K562 (cell line): ENCODE measurements at regions not wholly inside any gene's neighbourhood (a gene's known extent, or its start where the extent isn't known, plus 50 kb on each side); places are given as distances from the start of the nearest gene placed in this dataset.
"Not testable (repeated sequence)": the region's sequence is repeated elsewhere in the genome, so short reads cannot be mapped to it uniquely, and the experiment has no call there.

Experiments
- ATAC-seq: fragments of 200-7000 bp; cut with Tn5 transposase; 3 replicates; pipeline ENCODE4 v1.9.1; 2020; ENCODE audit warnings: moderate library complexity
- BruUV-seq: library from RNA; stranded (reverse); fragments of 400-500 nt; replicated peaks from 2 replicates; lab custom pipeline; 2021; lab: Mats Ljungman, UMichigan
- CTCF ChIA-PET: fragments of 300-600 bp; formaldehyde crosslinking; extraction: SDS; loops from one replicate; lab custom pipeline; 2021; ENCODE audit warnings: low intra/inter-chr PET ratio; lab: Yijun Ruan, JAX
- POLR2A ChIA-PET: fragments of 300-600, 350-650 bp; sonication (Branson Sonifier 250); formaldehyde crosslinking; extraction: SDS; loops from one replicate; lab custom pipeline; 2021; ENCODE audit warnings: antibody characterized with exemption, inconsistent platforms; lab: Yijun Ruan, JAX
- DNase-seq, 4 experiments: peaks; one replicate each; pipeline versions ENCODE4 v3.0.0 to v3.0.0-alpha.2; 2011 to 2018; ENCODE audit warnings: low spot score in 3 of 4, mixed read lengths in 3 of 4; ENCODE audit errors: extremely low read depth in 1 of 4
- FAIRE-seq: peaks from 2 replicates; lab custom pipeline; 2011; peaks lifted over from hg19 to GRCh38; lab: Jason Lieb, UNC
- H2AFZ ChIP-seq: 2 replicates; pipeline ENCODE4 v1.6.0; 2011; ENCODE audit warnings: low read depth, low read length, control low read depth, inconsistent platforms
- H3K27ac ChIP-seq: fragments of 200-600 bp; 3 replicates; pipeline ENCODE4 v1.8.0; 2011; ENCODE audit warnings: low read depth, mild to moderate bottlenecking, control low read depth, inconsistent platforms, low read length, moderate library complexity, mixed read lengths; ENCODE audit errors: extremely low read depth
- H3K27me3 ChIP-seq, 2 experiments: fragments of 300-600 bp in 1 of 2; 2 replicates in 1 of 2; 3 replicates in 1 of 2; pipeline versions ENCODE4 v1.6.0 to v1.8.0; 2011; ENCODE audit warnings: inconsistent platforms in 2 of 2, low read length in 2 of 2, mild to moderate bottlenecking in 1 of 2, mixed read lengths in 1 of 2, moderate library complexity in 1 of 2; ENCODE audit not compliant: control insufficient read depth in 2 of 2, insufficient read depth in 2 of 2
- H3K36me3 ChIP-seq: fragments of 300-600 bp; 3 replicates; pipeline ENCODE4 v1.8.0; 2011; ENCODE audit warnings: mild to moderate bottlenecking, low read length, inconsistent platforms; ENCODE audit not compliant: control insufficient read depth, insufficient read depth
- H3K4me1 ChIP-seq, 2 experiments: fragments of 200-600 bp in 1 of 2; replicated peaks in 1 of 2; 2 replicates in 1 of 2; 3 replicates in 1 of 2; pipeline versions ENCODE4 v1.5.1 to v1.8.0; 2011; ENCODE audit warnings: inconsistent platforms in 2 of 2, low read length in 2 of 2, mild to moderate bottlenecking in 1 of 2, mixed read lengths in 1 of 2, moderate library complexity in 1 of 2; ENCODE audit not compliant: control insufficient read depth in 2 of 2, insufficient read depth in 2 of 2
- H3K4me2 ChIP-seq: 2 replicates; pipeline ENCODE4 v1.6.1; 2011; ENCODE audit warnings: low read length, control low read depth, inconsistent platforms, mixed read lengths; ENCODE audit not compliant: insufficient read depth
- H3K4me3 ChIP-seq: fragments of 200-600 bp; sonication (generic), shearing (Covaris generic); 2 replicates; pipeline ENCODE4 v1.5.1; 2016; ENCODE audit warnings: control low read depth, inconsistent platforms
- H3K79me2 ChIP-seq: fragments of 200-600 bp; 3 replicates; pipeline ENCODE4 v1.8.0; 2011; ENCODE audit warnings: low read length, inconsistent platforms; ENCODE audit not compliant: control insufficient read depth, insufficient read depth
- H3K9ac ChIP-seq, 2 experiments: 2 replicates each; pipeline versions ENCODE4 v1.6.0 to v1.6.1; 2011; ENCODE audit warnings: low read depth in 2 of 2, low read length in 2 of 2, control low read depth in 1 of 2, inconsistent platforms in 1 of 2, mild to moderate bottlenecking in 1 of 2, mixed read lengths in 1 of 2; ENCODE audit not compliant: insufficient read depth in 1 of 2
- H3K9me1 ChIP-seq: one replicate; pipeline ENCODE4 v1.6.0; 2011; ENCODE audit warnings: inconsistent platforms, mild to moderate bottlenecking, low read length, moderate library complexity; ENCODE audit not compliant: control insufficient read depth, insufficient read depth
- H3K9me3 ChIP-seq: replicated peaks from 2 replicates; pipeline ENCODE4 v1.5.1; 2011; ENCODE audit warnings: low read depth, low read length, inconsistent platforms; ENCODE audit not compliant: control insufficient read depth, insufficient read depth
- H4K20me1 ChIP-seq: replicated peaks from 2 replicates; pipeline ENCODE4 v1.6.1; 2011; ENCODE audit warnings: low read length, inconsistent platforms, mixed read lengths; ENCODE audit not compliant: control insufficient read depth, insufficient read depth
- ATF3 ChIP-seq, 2 experiments: fragments of 450-650 bp in 1 of 2; sonication (generic) in 1 of 2; formaldehyde crosslinking in 1 of 2; IDR thresholded peaks in 1 of 2; conservative IDR thresholded peaks in 1 of 2; 2 replicates each; pipeline versions ENCODE4 v1.6.1 to v1.8.1; 2016 to 2023; ENCODE audit warnings: mild to moderate bottlenecking in 2 of 2, moderate library complexity in 2 of 2, inconsistent platforms in 1 of 2, missing genetic modification reagents in 1 of 2
- CHCHD3 ChIP-seq: fragments of 250-450 bp; sonication (Bioruptor Pico); IDR thresholded peaks from 2 replicates; pipeline ENCODE4 v2.1.2; 2022; ENCODE audit warnings: mild to moderate bottlenecking
- COPS2 ChIP-seq: fragments of 450-650 bp; conservative IDR thresholded peaks from 2 replicates; pipeline ENCODE4 v1.6.1; 2016; ENCODE audit warnings: mild to moderate bottlenecking, moderate library complexity
- ETV5 ChIP-seq: sonication (generic); formaldehyde crosslinking; IDR thresholded peaks from 2 replicates; pipeline ENCODE4 v1.4.0; 2020; ENCODE audit warnings: low read depth, mild to moderate bottlenecking, missing genetic modification reagents
- HIVEP1 ChIP-seq: fragments of 250-450 bp; sonication (Bioruptor Pico); IDR thresholded peaks from 2 replicates; pipeline ENCODE4 v1.4.0; 2020; ENCODE audit warnings: mild to moderate bottlenecking
- IRF9 ChIP-seq: fragments of 450-650 bp; IDR thresholded peaks from 2 replicates; pipeline ENCODE4 v1.6.1; 2016; ENCODE audit warnings: missing biosample characterization, missing genetic modification characterization
- MEF2A ChIP-seq: IDR thresholded peaks from 2 replicates; pipeline ENCODE4 v1.6.1; 2011; ENCODE audit warnings: low read depth, mild to moderate bottlenecking, low read length, moderate library complexity; ENCODE audit not compliant: control insufficient read depth
- RAD21 ChIP-seq, 2 experiments: fragments of 250-450 bp in 1 of 2; fragments of 450-650 bp in 1 of 2; sonication (Bioruptor Pico) in 1 of 2; formaldehyde crosslinking in 1 of 2; IDR thresholded peaks in 1 of 2; conservative IDR thresholded peaks in 1 of 2; 2 replicates each; pipeline versions ENCODE4 v1.4.0 to v1.8.0; 2020 to 2022; ENCODE audit warnings: mild to moderate bottlenecking in 2 of 2, moderate library complexity in 1 of 2
- RBM14 ChIP-seq: fragments of 200-400 bp; formaldehyde crosslinking; IDR thresholded peaks from 2 replicates; pipeline ENCODE4 v1.6.1; 2018; ENCODE audit warnings: low read depth, mild to moderate bottlenecking, low read length, moderate library complexity, borderline replicate concordance; ENCODE audit not compliant: insufficient read depth
- RBM22 ChIP-seq: fragments of 200-400 bp; formaldehyde crosslinking; IDR thresholded peaks from 2 replicates; pipeline ENCODE4 v1.6.1; 2018; ENCODE audit warnings: low read length, low read depth; ENCODE audit not compliant: poor library complexity, severe bottlenecking
- TEAD4 ChIP-seq, 2 experiments: sonication (generic) in 1 of 2; formaldehyde crosslinking in 1 of 2; IDR thresholded peaks; 2 replicates each; pipeline versions ENCODE4 v1.6.1 to v1.8.0; 2012 to 2022; ENCODE audit warnings: borderline replicate concordance in 1 of 2, inconsistent platforms in 1 of 2, low read length in 1 of 2, mild to moderate bottlenecking in 1 of 2, missing genetic modification reagents in 1 of 2
- ZNF324 ChIP-seq: fragments of 250-450 bp; sonication (Bioruptor Pico); IDR thresholded peaks from 2 replicates; pipeline ENCODE4 v1.4.0; 2020; ENCODE audit warnings: mild to moderate bottlenecking
- WGBS: fragments of 100-300 bp; shearing (Covaris generic); methylation state at CpG from one replicate; pipeline ENCODE4 v1.1.6; 2016; ENCODE audit warnings: low coverage, mixed read lengths; ENCODE audit not compliant: insufficient coverage; ENCODE audit errors: missing lambda C conversion rate; 5-methylcytosine and 5-hydroxymethylcytosine counted together
- in situ Hi-C: fragments of 300-500 bp; cut with MboI; formaldehyde crosslinking; loops from 4 replicates; pipeline ENCODE4 v1.15.0; 2018; ENCODE audit warnings: inconsistent platforms, mixed read lengths
- intact Hi-C: fragments of 100-400 bp; cut with micrococcal nuclease; formaldehyde crosslinking; loops from 2 replicates; pipeline ENCODE4 v1.14.2; 2022

GRCh38 chr17:62135096-62135495 is 70.0 kb upstream of the MED13 start:
- peak; percentile 19; the same call in 1 of the 2 replicates for TF ChIP-seq ATF3 (IDR thresholded peaks at IDR 0.05)
- CTCF ChIA-PET; TF ChIP-seq ATF3 (CRISPR knock-in tag; conservative IDR thresholded peaks at IDR 0.05): not testable (repeated sequence)
- POLR2A ChIA-PET, result interaction anchor here (1.0 kb wide), 1 partner anchor 9 kb away, joined by 3 read pairs; no protein-coding TSS in a partner anchor

DNA sequence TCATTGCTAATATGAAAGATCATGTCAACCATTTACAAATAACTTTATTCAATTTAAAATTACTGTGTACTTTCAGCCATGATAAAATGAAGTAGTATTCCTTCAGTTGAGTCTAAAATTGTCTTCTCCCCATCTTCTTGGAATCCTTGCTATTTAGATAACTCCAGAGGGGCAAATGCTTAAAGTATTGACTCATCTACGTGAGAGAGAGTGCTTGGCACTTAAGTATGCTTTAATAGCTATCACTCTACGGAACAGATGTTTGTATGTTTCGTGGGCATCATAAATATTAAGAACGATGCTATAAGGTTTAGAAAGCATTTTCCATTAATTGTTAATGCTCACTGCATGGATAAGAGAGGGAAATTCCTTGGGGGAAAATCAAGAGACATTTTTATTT is 69.3 kb upstream of the MED13 start:
- intact Hi-C loops, result no loop called here
- FAIRE-seq, result no peak
- TF ChIP-seq RBM14 (no peak), RBM22 (no peak), RAD21 (CRISPR knock-in tag; conservative IDR thresholded peaks at IDR 0.05 in 1 of 2, IDR thresholded peaks at IDR 0.05 in 1 of 2) (no peak), CHCHD3 (CRISPR knock-in tag) (no peak), HIVEP1 (CRISPR knock-in tag) (no peak), MEF2A (no peak), IRF9 (tag) (no peak), ETV5 (CRISPR knock-in tag) (no peak), COPS2 (no peak), ZNF324 (CRISPR knock-in tag) (no peak), TEAD4 (IDR thresholded peaks at IDR 0.05; ENCODE audit: low read length) (no peak), TEAD4 (CRISPR knock-in tag; IDR thresholded peaks at IDR 0.05; ENCODE audit: borderline replicate concordance) (no peak)

More at GRCh38 chr17:62135096-62135495, 70.0 kb upstream of the MED13 start:
- BruUV-seq, H3K4me2 ChIP-seq, H4K20me1 ChIP-seq, ATAC-seq, H3K79me2 ChIP-seq, H3K4me1 ChIP-seq, DNase-seq, H3K27ac ChIP-seq, FAIRE-seq, intact Hi-C loops, H3K9me1 ChIP-seq, H2AFZ ChIP-seq, H3K4me3 ChIP-seq, in situ Hi-C loops, H3K9me3 ChIP-seq, H3K9ac ChIP-seq, H3K27me3 ChIP-seq, H3K36me3 ChIP-seq: not testable (repeated sequence)
- 58% methylated on average over 2 of the region's 2 CpGs for WGBS

More for the DNA sequence above, 69.3 kb upstream of the MED13 start:
- CTCF ChIA-PET, result no interaction called here
- no TSS peak for BruUV-seq
- 60% methylated on average over 4 of the region's 4 CpGs for WGBS
- in situ Hi-C loops, result no loop called here
- Histone ChIP-seq H3K27ac (no peak overlapping the region), H3K4me3 (no peak overlapping the region), H3K4me2 (no peak overlapping the region), H3K27me3 (no peaks in the 10 kb centered on the region), H3K79me2 (no peaks in the 10 kb centered on the region), H3K36me3 (no peaks in the 10 kb centered on the region), H3K9ac (no peak overlapping the region), H3K9me1 (no peaks in the 10 kb centered on the region), H2AFZ (0 out of 2 replicates have a peak overlapping the region, but pooled peaks have one; percentile 17), H3K4me1 (no peaks in the 10 kb centered on the region), H3K9me3 (no peaks in the 10 kb centered on the region; the same call in 1 of the 2 replicates), H4K20me1 (no peaks in the 10 kb centered on the region)
- POLR2A ChIA-PET, result interaction anchor here (0.6 to 1.1 kb wide), 2 partner anchors 9 to 69 kb away, joined by 4 read pairs; no protein-coding TSS in a partner anchor
- DNase-seq (no peak), ATAC-seq (no peak)
